NCI-H82 treated with DMSO at 0.1 percent for 48 hours (cell line): ENCODE measurements at regions not wholly inside any gene's neighbourhood (a gene's known extent, or its start where the extent isn't known, plus 50 kb on each side); places are given as distances from the start of the nearest gene placed in this dataset.
A peak's percentile ranks its signal among the peaks of the same experiment; 100 is the strongest.

Experiments used
- DNase-seq: peaks from one replicate; lab custom pipeline; 2025; ENCODE audit not compliant: unreplicated experiment; lab: John Stamatoyannopoulos, UW

GRCh38 chr9:22285066-22285465, 161.6 kb upstream of the DMRTA1 start:
- no peak for DNase-seq

GRCh38 chr9:22286661-22287060, 160.0 kb upstream of the DMRTA1 start:
- no peak for DNase-seq

GRCh38 chr9:22288661-22289060, 158.0 kb upstream of the DMRTA1 start:
- no peak for DNase-seq

GRCh38 chr9:22307013-22307711, 139.5 kb upstream of the DMRTA1 start:
- DNase-seq, result peak; percentile 52

GRCh38 chr9:22308177-22308576, 138.4 kb upstream of the DMRTA1 start:
- no peak for DNase-seq

GRCh38 chr9:22316645-22317044, 130.0 kb upstream of the DMRTA1 start:
- no peak for DNase-seq

- no peak for DNase-seq
Measured at GRCh38 chr9:22331533-22331932, 115.1 kb upstream of the DMRTA1 start.

- DNase-seq, result no peak
Measured at GRCh38 chr9:22332202-22332601, 114.4 kb upstream of the DMRTA1 start.

- DNase-seq, result no peak
Measured at GRCh38 chr9:22337261-22337660, 109.4 kb upstream of the DMRTA1 start.

- DNase-seq, result no peak
Measured at GRCh38 chr9:22342491-22343217, 104.0 kb upstream of the DMRTA1 start.

GRCh38 chr9:22343218-22343611, 103.4 kb upstream of the DMRTA1 start:
- DNase-seq, result no peak

GRCh38 chr9:22354699-22355384, 91.8 kb upstream of the DMRTA1 start:
- no peak for DNase-seq

- no peak for DNase-seq
Measured at GRCh38 chr9:22356985-22357384, 89.6 kb upstream of the DMRTA1 start.

GRCh38 chr9:22363421-22363887, 83.2 kb upstream of the DMRTA1 start:
- no peak for DNase-seq

GRCh38 chr9:22373636-22374035, 73.0 kb upstream of the DMRTA1 start:
- DNase-seq, result no peak

- peak; percentile 48 for DNase-seq
Measured at GRCh38 chr9:22374051-22374450, 72.6 kb upstream of the DMRTA1 start.

GRCh38 chr9:22379272-22379671, 67.4 kb upstream of the DMRTA1 start:
- no peak for DNase-seq

- no peak for DNase-seq
Measured at GRCh38 chr9:22381170-22381569, 65.5 kb upstream of the DMRTA1 start.

GRCh38 chr9:22382331-22382730, 64.3 kb upstream of the DMRTA1 start:
- DNase-seq, result no peak

- no peak for DNase-seq
Measured at GRCh38 chr9:22383718-22384117, 62.9 kb upstream of the DMRTA1 start.

GRCh38 chr9:22389271-22389670, 57.4 kb upstream of the DMRTA1 start:
- DNase-seq, result no peak

GRCh38 chr9:22392523-22392922, 54.1 kb upstream of the DMRTA1 start:
- no peak for DNase-seq
